ENCODE measurements at regions not wholly inside any gene's neighbourhood (a gene's known extent, or its start where the extent isn't known, plus 50 kb on each side); places are given as distances from the start of the nearest gene placed in this dataset.

DNA sequence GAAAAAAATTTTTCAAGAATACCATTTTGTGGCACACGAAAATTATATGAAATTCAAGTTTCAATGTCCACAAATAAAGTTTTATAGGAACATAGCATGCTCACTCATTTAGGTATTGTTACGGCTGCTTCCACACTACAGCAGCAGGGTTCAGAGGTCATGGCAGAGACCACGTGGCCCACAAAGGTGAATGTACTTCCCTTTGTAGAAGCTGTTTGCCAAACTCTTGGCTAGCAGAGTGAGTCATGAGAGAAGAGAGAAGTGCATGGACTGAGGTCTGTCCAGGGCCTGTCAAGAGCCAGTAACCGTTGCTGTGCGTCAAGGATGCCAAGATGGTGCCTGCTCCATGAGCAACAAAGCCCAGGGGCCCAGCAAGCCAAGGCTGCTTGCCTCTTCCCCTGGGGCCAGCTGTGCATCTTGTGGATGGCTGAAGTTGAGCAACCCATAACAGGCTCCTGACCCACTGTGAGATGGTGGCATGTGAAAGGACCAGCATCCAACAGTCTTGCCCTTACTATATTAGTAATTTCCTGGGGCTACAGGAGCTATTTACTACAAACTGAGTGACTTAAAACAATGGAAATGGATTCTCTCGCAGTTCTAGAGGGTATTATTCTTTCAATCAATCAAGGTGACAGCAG lies 64.8 kb upstream of the ATP5PO start:
- no peak overlapping the region for H3K4me3 Mint-ChIP-seq
- ATAC-seq (ENCODE audit: poor library complexity), result no peak
- CTCF ChIA-PET, result interaction anchor here (0.5 to 1.5 kb wide), 3 partner anchors 56 to 368 kb away, joined by 3 to 6 read pairs (median 4); no protein-coding TSS in a partner anchor
- POLR2A ChIA-PET, result interaction anchor here (0.8 to 1.8 kb wide), 3 partner anchors 32 to 56 kb away, joined by 3 to 7 read pairs (median 5); no protein-coding TSS in a partner anchor
- peak in 2 of 14 experiments; percentile 17 to 42 for DNase-seq
- H3K4me3 ChIP-seq (ENCODE audit: low read length), result no peak overlapping the region
- no peak overlapping the region for H3K27ac ChIP-seq (ENCODE audit: low read depth in 1 of 2, low read length in 2 of 2)
- intact Hi-C loops (cut with DNase I, micrococcal nuclease), result no loop called here
- H3K9me3 ChIP-seq (ENCODE audit: control insufficient read depth in 1 of 2, insufficient read depth in 1 of 2, low read length in 2 of 2), result peaks cover 0 to 4% of the 10 kb centered on the region in 2 experiments
- H3K36me3 Mint-ChIP-seq (ENCODE audit: low read depth), result no peaks in the 10 kb centered on the region
- peaks cover 36% of the 10 kb centered on the region for H3K4me1 ChIP-seq (ENCODE audit: insufficient read depth, low read length)
- no peaks in the 10 kb centered on the region for H3K36me3 ChIP-seq (ENCODE audit: insufficient read depth, low read length)
- H3K4me1 Mint-ChIP-seq (ENCODE audit: low read depth), result peaks cover 37% of the 10 kb centered on the region
- no peaks in the 10 kb centered on the region for H3K9me3 Mint-ChIP-seq
- no peaks in the 10 kb centered on the region for H3K27me3 ChIP-seq (ENCODE audit: control insufficient read depth in 1 of 2, insufficient read depth in 2 of 2, low read length in 2 of 2)
- no peak overlapping the region for H3K27ac Mint-ChIP-seq
- TF ChIP-seq, protein P1, sequence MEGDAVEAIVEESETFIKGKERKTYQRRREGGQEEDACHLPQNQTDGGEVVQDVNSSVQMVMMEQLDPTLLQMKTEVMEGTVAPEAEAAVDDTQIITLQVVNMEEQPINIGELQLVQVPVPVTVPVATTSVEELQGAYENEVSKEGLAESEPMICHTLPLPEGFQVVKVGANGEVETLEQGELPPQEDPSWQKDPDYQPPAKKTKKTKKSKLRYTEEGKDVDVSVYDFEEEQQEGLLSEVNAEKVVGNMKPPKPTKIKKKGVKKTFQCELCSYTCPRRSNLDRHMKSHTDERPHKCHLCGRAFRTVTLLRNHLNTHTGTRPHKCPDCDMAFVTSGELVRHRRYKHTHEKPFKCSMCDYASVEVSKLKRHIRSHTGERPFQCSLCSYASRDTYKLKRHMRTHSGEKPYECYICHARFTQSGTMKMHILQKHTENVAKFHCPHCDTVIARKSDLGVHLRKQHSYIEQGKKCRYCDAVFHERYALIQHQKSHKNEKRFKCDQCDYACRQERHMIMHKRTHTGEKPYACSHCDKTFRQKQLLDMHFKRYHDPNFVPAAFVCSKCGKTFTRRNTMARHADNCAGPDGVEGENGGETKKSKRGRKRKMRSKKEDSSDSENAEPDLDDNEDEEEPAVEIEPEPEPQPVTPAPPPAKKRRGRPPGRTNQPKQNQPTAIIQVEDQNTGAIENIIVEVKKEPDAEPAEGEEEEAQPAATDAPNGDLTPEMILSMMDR (IDR thresholded peaks at IDR 0.05), result no peak
- H3K27me3 Mint-ChIP-seq, result no peaks in the 10 kb centered on the region

DNA sequence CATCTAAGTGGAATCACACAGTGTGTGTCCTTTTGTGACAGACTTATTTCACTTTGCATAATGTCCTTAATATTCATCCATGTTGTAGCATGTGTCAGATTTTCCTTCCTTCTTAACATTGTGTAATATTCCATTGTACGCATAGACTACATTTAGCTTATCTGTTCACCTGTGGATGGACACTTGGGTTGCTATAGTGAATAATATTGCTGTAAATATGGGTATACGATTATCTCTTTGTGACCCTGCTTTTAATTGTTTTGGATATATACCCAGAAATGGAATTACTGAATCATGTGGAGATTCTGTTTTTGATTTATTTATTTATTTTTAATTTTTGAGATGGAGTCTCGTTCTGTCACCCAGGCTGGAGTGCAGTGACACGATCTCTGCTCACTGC lies 63.0 kb upstream of the ATP5PO start:
- Mint-ChIP-seq H3K36me3 (ENCODE audit: low read depth) (no peaks in the 10 kb centered on the region), H3K9me3 (no peaks in the 10 kb centered on the region), H3K27ac (peak overlapping the region; percentile 88), H3K4me3 (no peak overlapping the region), H3K27me3 (no peaks in the 10 kb centered on the region), H3K4me1 (ENCODE audit: low read depth) (peaks cover 50% of the 10 kb centered on the region)
- ChIA-PET POLR2A (interaction anchor here (2.9 kb wide), 1 partner anchor 42 kb away, joined by 10 read pairs; no protein-coding TSS in a partner anchor), CTCF (interaction anchor here (3.9 kb wide), 1 partner anchor 54 kb away, joined by 20 read pairs; no protein-coding TSS in a partner anchor)
- H3K4me1 ChIP-seq (ENCODE audit: insufficient read depth, low read length), result peaks cover 34% of the 10 kb centered on the region
- DNase-seq, result no peak
- no peaks in the 10 kb centered on the region for H3K36me3 ChIP-seq (ENCODE audit: insufficient read depth, low read length)
- no peak overlapping the region for H3K27ac ChIP-seq (ENCODE audit: low read depth in 1 of 2, low read length in 2 of 2)
- H3K9me3 ChIP-seq (ENCODE audit: control insufficient read depth in 1 of 2, insufficient read depth in 1 of 2, low read length in 2 of 2), result peaks cover 0 to 4% of the 10 kb centered on the region in 2 experiments
- no peak for ATAC-seq (ENCODE audit: poor library complexity)
- H3K27me3 ChIP-seq (ENCODE audit: control insufficient read depth in 1 of 2, insufficient read depth in 2 of 2, low read length in 2 of 2), result no peaks in the 10 kb centered on the region
- H3K4me3 ChIP-seq (ENCODE audit: low read length), result no peak overlapping the region
- TF ChIP-seq, protein P1 (IDR thresholded peaks at IDR 0.05), result no peak
- intact Hi-C loops (cut with DNase I, micrococcal nuclease), result loop anchor here (5.0 kb wide), 2 partner anchors 41 to 56 kb away; no protein-coding TSS in a partner anchor

DNA sequence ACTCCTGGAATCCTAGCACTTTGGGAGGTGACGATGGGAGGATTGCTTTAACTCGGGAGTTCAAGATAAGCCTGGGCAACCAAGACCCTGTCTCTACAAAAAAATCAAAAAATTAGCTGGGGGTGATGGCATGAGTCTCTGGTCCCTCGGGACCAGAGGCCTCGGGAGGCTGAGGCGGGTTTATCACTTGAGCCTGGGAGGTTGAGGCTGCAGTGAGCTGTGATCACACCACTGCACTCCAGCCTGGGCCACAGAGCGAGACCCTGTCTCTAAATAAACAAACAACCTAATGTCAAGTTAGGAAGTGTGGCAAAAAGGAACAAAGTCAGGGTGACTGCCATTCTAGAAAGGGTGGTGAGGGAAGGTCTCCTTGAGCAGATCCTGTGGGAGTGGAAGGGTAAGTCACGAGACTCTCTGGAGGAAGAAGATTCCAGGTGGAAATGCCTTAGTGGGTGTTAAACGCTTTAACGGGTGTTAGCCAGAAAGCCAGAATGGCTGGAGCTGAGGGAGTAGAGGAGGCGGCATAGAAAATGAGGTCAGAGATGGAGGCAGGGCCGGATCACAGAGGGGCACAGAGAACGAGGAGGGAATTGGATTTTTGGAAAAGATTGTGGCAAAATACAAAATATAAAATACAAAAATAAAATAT lies 62.2 kb upstream of the ATP5PO start:
- ChIA-PET CTCF (interaction anchor here (3.5 to 3.9 kb wide), 2 partner anchors 54 to 95 kb away, joined by 8 to 20 read pairs; partner anchors contain the start of genes MRPS6 and SLC5A3), POLR2A (interaction anchor here (1.5 to 3.8 kb wide), 3 partner anchors 29 to 54 kb away, joined by 3 to 43 read pairs (median 10); no protein-coding TSS in a partner anchor)
- H3K4me3 ChIP-seq (ENCODE audit: low read length), result no peak overlapping the region
- peaks cover 34% of the 10 kb centered on the region for H3K4me1 ChIP-seq (ENCODE audit: insufficient read depth, low read length)
- Mint-ChIP-seq H3K36me3 (ENCODE audit: low read depth) (no peaks in the 10 kb centered on the region), H3K27ac (peak overlapping the region; percentile 88), H3K4me1 (ENCODE audit: low read depth) (peaks cover 50% of the 10 kb centered on the region), H3K9me3 (no peaks in the 10 kb centered on the region), H3K4me3 (no peak overlapping the region), H3K27me3 (no peaks in the 10 kb centered on the region)
- no peaks in the 10 kb centered on the region for H3K36me3 ChIP-seq (ENCODE audit: insufficient read depth, low read length)
- intact Hi-C loops (cut with DNase I, micrococcal nuclease), result loop anchor here (5.0 kb wide), 2 partner anchors 41 to 56 kb away; no protein-coding TSS in a partner anchor
- ATAC-seq (ENCODE audit: poor library complexity) (no peak), DNase-seq (no peak)
- TF ChIP-seq, protein P1 (IDR thresholded peaks at IDR 0.05), result no peak
- peak overlapping the region; percentile 30 to 65 for H3K27ac ChIP-seq (ENCODE audit: low read depth in 1 of 2, low read length in 2 of 2)
- H3K9me3 ChIP-seq (ENCODE audit: control insufficient read depth in 1 of 2, insufficient read depth in 1 of 2, low read length in 2 of 2), result peaks cover 0 to 4% of the 10 kb centered on the region in 2 experiments
- H3K27me3 ChIP-seq (ENCODE audit: control insufficient read depth in 1 of 2, insufficient read depth in 2 of 2, low read length in 2 of 2), result no peaks in the 10 kb centered on the region

All from CD4-positive, alpha-beta T cell (primary cell).